22Rv1 (cell line): ENCODE measurements at regions not wholly inside any gene's neighbourhood (a gene's known extent, or its start where the extent isn't known, plus 50 kb on each side); places are given as distances from the start of the nearest gene placed in this dataset.
"Not testable (repeated sequence)": the region's sequence is repeated elsewhere in the genome, so short reads cannot be mapped to it uniquely, and the experiment has no call there.

Experiments used
- H3K27ac ChIP-seq: fragments of 450-650 bp; 2 replicates; pipeline ENCODE4 v1.5.1; 2017
- ZFX ChIP-seq: fragments of 450-650 bp; IDR thresholded peaks from 2 replicates; pipeline ENCODE4 v1.6.1; 2017; ENCODE audit warnings: antibody characterized with exemption, borderline replicate concordance
- TF ChIP-seq, protein P1 (sequence below): fragments of 450-650 bp; IDR thresholded peaks from 2 replicates; pipeline ENCODE4 v1.5.1; 2017; ENCODE audit warnings: mild to moderate bottlenecking

- TF ChIP-seq, protein P1, sequence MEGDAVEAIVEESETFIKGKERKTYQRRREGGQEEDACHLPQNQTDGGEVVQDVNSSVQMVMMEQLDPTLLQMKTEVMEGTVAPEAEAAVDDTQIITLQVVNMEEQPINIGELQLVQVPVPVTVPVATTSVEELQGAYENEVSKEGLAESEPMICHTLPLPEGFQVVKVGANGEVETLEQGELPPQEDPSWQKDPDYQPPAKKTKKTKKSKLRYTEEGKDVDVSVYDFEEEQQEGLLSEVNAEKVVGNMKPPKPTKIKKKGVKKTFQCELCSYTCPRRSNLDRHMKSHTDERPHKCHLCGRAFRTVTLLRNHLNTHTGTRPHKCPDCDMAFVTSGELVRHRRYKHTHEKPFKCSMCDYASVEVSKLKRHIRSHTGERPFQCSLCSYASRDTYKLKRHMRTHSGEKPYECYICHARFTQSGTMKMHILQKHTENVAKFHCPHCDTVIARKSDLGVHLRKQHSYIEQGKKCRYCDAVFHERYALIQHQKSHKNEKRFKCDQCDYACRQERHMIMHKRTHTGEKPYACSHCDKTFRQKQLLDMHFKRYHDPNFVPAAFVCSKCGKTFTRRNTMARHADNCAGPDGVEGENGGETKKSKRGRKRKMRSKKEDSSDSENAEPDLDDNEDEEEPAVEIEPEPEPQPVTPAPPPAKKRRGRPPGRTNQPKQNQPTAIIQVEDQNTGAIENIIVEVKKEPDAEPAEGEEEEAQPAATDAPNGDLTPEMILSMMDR = no peak
- no peak for TF ChIP-seq ZFX
- no peak overlapping the region for H3K27ac ChIP-seq
Measured at GRCh38 chr2:186135686-186136085, 350.4 kb upstream of the ZC3H15 start.

DNA sequence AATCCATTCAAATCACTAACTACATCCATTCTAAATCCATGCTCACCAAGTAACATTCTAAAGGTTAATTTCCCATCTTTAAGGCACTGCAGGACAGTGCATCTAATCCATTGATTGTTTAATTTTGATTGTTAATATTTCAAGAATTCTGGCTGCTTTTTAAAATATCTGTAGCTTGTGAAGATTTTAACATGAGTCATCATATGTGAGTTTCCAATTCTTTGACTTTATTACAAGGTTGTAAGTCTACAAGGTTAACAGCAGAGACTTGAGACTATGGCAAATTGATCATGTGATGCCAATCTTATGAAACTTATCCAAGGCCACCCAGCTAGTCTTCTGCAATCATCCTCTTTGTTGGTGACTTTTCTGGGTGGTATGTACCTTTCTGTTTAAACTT is 349.2 kb upstream of the ZC3H15 start:
- TF ChIP-seq, protein P1 = no peak
- no peak for TF ChIP-seq ZFX
- H3K27ac ChIP-seq = no peak overlapping the region

GRCh38 chr2:186138845-186139244 is 347.2 kb upstream of the ZC3H15 start:
- TF ChIP-seq, protein P1 = no peak
- TF ChIP-seq ZFX = no peak
- no peak overlapping the region for H3K27ac ChIP-seq

- TF ChIP-seq ZFX = no peak
- TF ChIP-seq, protein P1 = no peak
- no peak overlapping the region for H3K27ac ChIP-seq
Measured at GRCh38 chr2:186159101-186159500, 327.0 kb upstream of the ZC3H15 start.

GRCh38 chr2:186164325-186164724 is 321.7 kb upstream of the ZC3H15 start:
- no peak overlapping the region for H3K27ac ChIP-seq
- TF ChIP-seq, protein P1 = no peak
- no peak for TF ChIP-seq ZFX

DNA sequence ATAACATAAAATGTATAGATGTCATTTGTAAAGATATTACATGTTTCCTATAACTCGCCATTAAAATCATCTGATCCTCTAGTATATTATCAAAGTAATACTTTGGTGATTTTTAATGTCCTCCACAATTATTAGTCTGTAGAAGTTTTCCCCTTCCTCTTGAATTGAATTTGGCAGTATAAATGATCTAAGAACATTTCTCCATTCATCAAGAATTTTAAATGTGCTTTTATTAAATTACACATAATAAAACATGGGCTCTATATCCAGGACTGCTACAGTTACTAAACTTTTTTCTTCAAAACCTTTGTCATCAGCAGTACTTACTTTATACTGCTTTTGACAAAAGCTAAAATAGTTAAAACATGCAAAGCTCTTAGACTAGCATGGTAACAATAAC is 315.4 kb upstream of the ZC3H15 start:
- TF ChIP-seq ZFX = no peak
- TF ChIP-seq, protein P1 = no peak
- H3K27ac ChIP-seq = no peak overlapping the region

GRCh38 chr2:186181625-186182024 is 304.4 kb upstream of the ZC3H15 start:
- no peak for TF ChIP-seq ZFX
- TF ChIP-seq, protein P1 = no peak
- H3K27ac ChIP-seq = no peak overlapping the region

- H3K27ac ChIP-seq = not testable (repeated sequence)
Measured at GRCh38 chr2:186182366-186182765, 303.7 kb upstream of the ZC3H15 start.
